Aorta (tissue), 5 donors: ENCODE measurements at regions not wholly inside any gene's neighbourhood (a gene's known extent, or its start where the extent isn't known, plus 50 kb on each side); places are given as distances from the start of the nearest gene placed in this dataset.
"Not testable (repeated sequence)": the region's sequence is repeated elsewhere in the genome, so short reads cannot be mapped to it uniquely, and the experiment has no call there.

Experiments used
- ATAC-seq: fragments of 200-7000 bp; cut with Tn5 transposase; one replicate; pipeline ENCODE4 v1.9.1; 2022; ENCODE audit warnings: moderate library complexity; ENCODE audit not compliant: low FRiP score
- DNase-seq, 2 donors: peaks; one replicate each; pipeline ENCODE4 v3.0.0-alpha.2; 2020
- H3K27ac ChIP-seq, 2 donors: one replicate each; pipeline ENCODE4 v1.5.1; 2013; ENCODE audit warnings: low read length in 2 of 2, mild to moderate bottlenecking in 2 of 2, moderate library complexity in 2 of 2, control low read depth in 1 of 2, inconsistent platforms in 1 of 2, low read depth in 1 of 2
- H3K27me3 ChIP-seq, 2 donors: one replicate each; pipeline ENCODE4 v1.6.1; 2013; ENCODE audit warnings: control low read depth in 1 of 2, low read length in 1 of 2, mild to moderate bottlenecking in 1 of 2, moderate library complexity in 1 of 2; ENCODE audit not compliant: insufficient read depth in 2 of 2, control insufficient read depth in 1 of 2
- H3K36me3 ChIP-seq, 2 donors: one replicate each; pipeline ENCODE4 v1.6.1; 2013; ENCODE audit warnings: control low read depth in 1 of 2, low read length in 1 of 2, mild to moderate bottlenecking in 1 of 2; ENCODE audit not compliant: insufficient read depth in 2 of 2, control insufficient read depth in 1 of 2
- H3K4me1 ChIP-seq, 2 donors: one replicate each; pipeline ENCODE4 v1.6.1; 2013; ENCODE audit warnings: low read length in 2 of 2, control low read depth in 1 of 2, mild to moderate bottlenecking in 1 of 2, moderate library complexity in 1 of 2; ENCODE audit not compliant: insufficient read depth in 2 of 2, control insufficient read depth in 1 of 2
- H3K4me3 ChIP-seq, 2 donors: one replicate each; pipeline ENCODE4 v1.5.1; 2013; ENCODE audit warnings: low read length in 2 of 2, control low read depth in 1 of 2, mild to moderate bottlenecking in 1 of 2
- H3K9me3 ChIP-seq: one replicate; pipeline ENCODE4 v1.6.1; 2013; ENCODE audit warnings: mild to moderate bottlenecking, low read length; ENCODE audit not compliant: control insufficient read depth
- WGBS, 2 donors: extraction: QIAGEN DNeasy Blood & Tissue Kit; methylation state at CpG; one replicate each; pipeline ENCODE4 v1.1.7; 2013; 5-methylcytosine and 5-hydroxymethylcytosine counted together
- intact Hi-C, 2 donors: fragments of 100-400 bp; cut with DNase I; formaldehyde crosslinking; loops; one replicate each; pipeline versions ENCODE4 v1.14.2 to v1.15.0; 2022
- microRNA-seq, 2 donors: library from miRNA; unstranded; fragments of <30 nt; microRNA quantifications; one replicate each; pipeline ENCODE4 v1.2.0, GENCODE V29; 2020
- donor health status: healthy with polysubstance abuse.
- donor health status: Bipolar disorder and iron deficiency.
- donor health status: DM: no; HTN: no; CAD: no.
- donor health status: DM: no; HTN: no; CAD: no.
- donor health status: DM: yes; HTN: yes; CAD: no.

- ATAC-seq: no peak
- intact Hi-C loops: no loop called here
Measured at GRCh38 chr20:25761596-25761995, 64.9 kb upstream of the ZNF337 start.

DNA sequence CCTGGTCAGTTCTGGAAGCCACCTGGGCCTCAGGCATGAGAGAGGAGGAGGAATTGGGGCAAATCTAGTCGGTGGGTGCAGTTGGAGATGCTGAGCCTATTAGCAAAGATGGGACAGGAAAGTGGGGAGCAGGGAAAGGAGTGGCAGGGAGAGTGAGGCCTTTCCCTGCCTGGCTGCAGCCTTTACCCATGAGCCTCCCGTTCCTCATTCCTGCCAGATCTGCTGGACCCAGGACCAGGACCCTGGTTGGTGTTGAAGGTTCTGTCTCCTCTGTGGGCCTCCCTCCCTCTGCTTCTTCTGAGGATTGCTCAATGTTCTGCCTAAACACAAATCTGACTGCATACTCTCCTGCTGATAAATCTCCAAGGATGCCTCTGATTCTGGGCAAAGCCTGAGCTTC is 64.4 kb upstream of the ZNF337 start:
- intact Hi-C loops, H3K27me3 ChIP-seq, DNase-seq, H3K36me3 ChIP-seq, ATAC-seq, H3K4me3 ChIP-seq, H3K4me1 ChIP-seq, H3K9me3 ChIP-seq, H3K27ac ChIP-seq: not testable (repeated sequence)
- 65 to 68% methylated on average over 2 of the region's 2 CpGs for WGBS, 2 donors

More at GRCh38 chr20:25761596-25761995, 64.9 kb upstream of the ZNF337 start:
- no peaks in the 10 kb centered on the region for H3K27me3 ChIP-seq
- no peak overlapping the region for H3K27ac ChIP-seq
- no peak overlapping the region for H3K4me3 ChIP-seq
- H3K4me1 ChIP-seq: no peaks in the 10 kb centered on the region
- no peaks in the 10 kb centered on the region for H3K36me3 ChIP-seq
- no peak for DNase-seq
- no peaks in the 10 kb centered on the region for H3K9me3 ChIP-seq

GRCh38 chr20:25750765-25751696 is 54.4 kb upstream of the ZNF337 start:
- ATAC-seq (peak; percentile 91), DNase-seq (peak; percentile 59 to 83)
- H3K4me1 ChIP-seq: no peaks in the 10 kb centered on the region
- intact Hi-C loops: no loop called here
- no peak overlapping the region for H3K27ac ChIP-seq
- H3K27me3 ChIP-seq: no peaks in the 10 kb centered on the region
- peak overlapping the region; percentile 18 to 28 for H3K4me3 ChIP-seq
- no peaks in the 10 kb centered on the region for H3K36me3 ChIP-seq
- 35 to 45% methylated on average over 36 of the region's 36 CpGs for WGBS, 2 donors
- H3K9me3 ChIP-seq: no peaks in the 10 kb centered on the region

GRCh38 chr20:25750220-25750764 is 53.6 kb upstream of the ZNF337 start:
- no peak overlapping the region for H3K27ac ChIP-seq
- H3K27me3 ChIP-seq: no peaks in the 10 kb centered on the region
- intact Hi-C loops: no loop called here
- ATAC-seq (no peak), DNase-seq (no peak)
- no peaks in the 10 kb centered on the region for H3K36me3 ChIP-seq
- H3K4me3 ChIP-seq: no peak overlapping the region
- no peaks in the 10 kb centered on the region for H3K9me3 ChIP-seq
- 88 to 91% methylated on average over 9 of the region's 9 CpGs for WGBS, 2 donors
- no peaks in the 10 kb centered on the region for H3K4me1 ChIP-seq

DNA sequence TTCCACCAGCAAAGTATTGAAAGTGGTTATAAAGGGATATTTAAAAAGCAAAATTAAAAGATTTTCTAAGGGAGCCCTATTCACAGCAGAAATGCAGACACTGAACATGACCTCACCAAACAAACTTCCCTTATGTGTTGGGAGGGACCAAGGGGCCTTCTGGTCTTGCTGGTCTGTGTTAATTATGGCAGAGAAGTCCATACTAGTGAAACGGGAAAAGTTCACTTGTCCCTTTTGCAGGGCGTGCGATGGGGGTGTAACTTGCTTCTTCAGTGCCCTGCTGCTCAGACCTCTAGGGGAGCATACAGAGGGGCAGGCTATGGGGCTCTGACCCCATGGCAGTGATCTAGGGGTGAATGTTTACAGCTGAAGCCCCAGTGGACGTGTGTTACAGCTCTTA is 53.0 kb upstream of the ZNF337 start:
- 83 to 84% methylated on average over 4 of the region's 4 CpGs for WGBS, 2 donors
- ATAC-seq (no peak), DNase-seq (no peak)
- H3K27me3 ChIP-seq: no peaks in the 10 kb centered on the region
- no peaks in the 10 kb centered on the region for H3K9me3 ChIP-seq
- no peaks in the 10 kb centered on the region for H3K4me1 ChIP-seq
- no peak overlapping the region for H3K4me3 ChIP-seq
- H3K36me3 ChIP-seq: no peaks in the 10 kb centered on the region
- intact Hi-C loops: no loop called here
- no peak overlapping the region for H3K27ac ChIP-seq

Small RNA genes in the stretch of these regions (microRNA-seq; reads per million reads assigned to microRNA genes)
- gene MIR663A: 0 reads per million in 2 donors
